GM12878 (cell line): ENCODE measurements at regions not wholly inside any gene's neighbourhood (a gene's known extent, or its start where the extent isn't known, plus 50 kb on each side); places are given as distances from the start of the nearest gene placed in this dataset.

Source experiments
- ATAC-seq: fragments of 200-7000 bp; cut with Tn5 transposase; 3 replicates; pipeline ENCODE4 v1.9.1; 2020; ENCODE audit warnings: mild to moderate bottlenecking, moderate library complexity
- BruUV-seq: library from RNA; stranded (reverse); fragments of 400-500 nt; replicated peaks from 2 replicates; lab custom pipeline; 2021; lab: Mats Ljungman, UMichigan
- CTCF ChIA-PET: fragments of 300-600 bp; sonication (Branson Sonifier 250); formaldehyde crosslinking; extraction: SDS; loops from one replicate; lab custom pipeline; 2021; ENCODE audit warnings: inconsistent platforms; lab: Yijun Ruan, JAX
- POLR2A ChIA-PET: fragments of 350-600 bp; formaldehyde crosslinking; extraction: SDS; loops from one replicate; lab custom pipeline; 2021; ENCODE audit warnings: inconsistent platforms; lab: Charles Lee
- RAD21 ChIA-PET: fragments of 300-600 bp; sonication (Branson Sonifier 250); formaldehyde crosslinking; loops from one replicate; lab custom pipeline; 2023; ENCODE audit warnings: antibody characterized with exemption; ENCODE audit not compliant: unreplicated experiment; lab: Charles Lee
- SMC1A ChIA-PET: fragments of 300-600 bp; sonication (Branson Sonifier 250); formaldehyde crosslinking; loops from one replicate; lab custom pipeline; 2023; ENCODE audit not compliant: unreplicated experiment, uncharacterized antibody; lab: Charles Lee
- DNase-seq: peaks from one replicate; pipeline ENCODE4 v3.0.0-alpha.2; 2011; ENCODE audit warnings: low read depth, low spot score
- FAIRE-seq: peaks from 3 replicates; lab custom pipeline; 2011; peaks lifted over from hg19 to GRCh38; lab: Jason Lieb, UNC
- H2AFZ ChIP-seq: 2 replicates; pipeline ENCODE4 v1.6.0; 2011; ENCODE audit warnings: low read depth, low read length, control low read depth; ENCODE audit not compliant: control insufficient read depth
- H3K27ac ChIP-seq: 2 replicates; pipeline ENCODE4 v1.5.1; 2011; ENCODE audit warnings: control low read depth; ENCODE audit not compliant: control insufficient read depth, insufficient read depth
- H3K27me3 ChIP-seq, 2 experiments: replicated peaks in 1 of 2; 2 replicates each; pipeline versions ENCODE4 v1.6.0 to v1.6.1; 2011; ENCODE audit warnings: low read length in 1 of 2; ENCODE audit not compliant: control insufficient read depth in 2 of 2, insufficient read depth in 2 of 2
- H3K36me3 ChIP-seq, 2 experiments: 2 replicates each; pipeline ENCODE4 v1.5.1; 2011; ENCODE audit warnings: low read length in 1 of 2; ENCODE audit not compliant: control insufficient read depth in 2 of 2, insufficient read depth in 2 of 2
- H3K4me1 ChIP-seq: 2 replicates; pipeline ENCODE4 v1.6.1; 2011; ENCODE audit warnings: mild to moderate bottlenecking, low read length, moderate library complexity, mixed read lengths; ENCODE audit not compliant: control insufficient read depth, insufficient read depth
- H3K4me2 ChIP-seq: 2 replicates; pipeline ENCODE4 v1.6.0; 2011; ENCODE audit warnings: control low read depth; ENCODE audit not compliant: control insufficient read depth, insufficient read depth
- H3K4me3 ChIP-seq: fragments of 200-600 bp; sonication (generic); 2 replicates; pipeline ENCODE4 v1.5.1; 2016
- H3K79me2 ChIP-seq: 2 replicates; pipeline ENCODE4 v1.6.0; 2011; ENCODE audit warnings: low read length; ENCODE audit not compliant: control insufficient read depth, insufficient read depth
- H3K9ac ChIP-seq: 2 replicates; pipeline ENCODE4 v1.8.0; 2011; ENCODE audit warnings: low read length, control low read depth, mixed read lengths; ENCODE audit not compliant: control insufficient read depth, insufficient read depth
- H3K9me3 ChIP-seq: replicated peaks from 3 replicates; pipeline ENCODE4 v1.5.1; 2011; ENCODE audit warnings: mild to moderate bottlenecking, low read length; ENCODE audit not compliant: control insufficient read depth, insufficient read depth
- H4K20me1 ChIP-seq: 2 replicates; pipeline ENCODE4 v1.6.0; 2011; ENCODE audit not compliant: control insufficient read depth, insufficient read depth
- HDAC2 ChIP-seq: fragments of 200-600 bp; sonication (generic); IDR thresholded peaks from 2 replicates; pipeline ENCODE4 v1.6.1; 2017
- HDGF ChIP-seq: fragments of 450-650 bp; IDR thresholded peaks from 2 replicates; pipeline ENCODE4 v1.6.1; 2016; ENCODE audit warnings: antibody characterized with exemption
- IKZF1 ChIP-seq: fragments of 450-650 bp; conservative IDR thresholded peaks from 2 replicates; pipeline ENCODE4 v1.6.1; 2017; ENCODE audit warnings: antibody characterized with exemption, mild to moderate bottlenecking
- JUND ChIP-seq: IDR thresholded peaks from 2 replicates; pipeline ENCODE4 v1.6.1; 2012; ENCODE audit warnings: low read depth, mild to moderate bottlenecking, low read length, improper control_type of control experiment, moderate library complexity
- MYC ChIP-seq: IDR thresholded peaks from 2 replicates; pipeline ENCODE4 v1.6.1; 2011; ENCODE audit warnings: mild to moderate bottlenecking, low read length, moderate library complexity, inconsistent platforms; ENCODE audit not compliant: insufficient read depth, insufficient replicate concordance, insufficient read length, severe bottlenecking
- POLR2AphosphoS2 ChIP-seq: IDR thresholded peaks from 2 replicates; pipeline ENCODE4 v1.6.1; 2011; ENCODE audit warnings: low read depth, mild to moderate bottlenecking, low read length, improper control_type of control experiment, moderate library complexity
- RB1 ChIP-seq: fragments of 450-650 bp; formaldehyde crosslinking; IDR thresholded peaks from 2 replicates; pipeline ENCODE4 v1.6.1; 2017; ENCODE audit warnings: mild to moderate bottlenecking, borderline replicate concordance
- SIX5 ChIP-seq: IDR thresholded peaks from 2 replicates; pipeline ENCODE4 v1.6.1; 2011; ENCODE audit warnings: mild to moderate bottlenecking, low read depth, low read length, moderate library complexity; ENCODE audit not compliant: severe bottlenecking
- SUPT20H ChIP-seq: IDR thresholded peaks from 2 replicates; pipeline ENCODE4 v1.6.1; 2011; ENCODE audit warnings: low read depth, mild to moderate bottlenecking, low read length, moderate library complexity, borderline replicate concordance; ENCODE audit not compliant: control insufficient read depth
- TCF7 ChIP-seq: IDR thresholded peaks from 2 replicates; pipeline ENCODE4 v1.6.1; 2014; ENCODE audit warnings: antibody characterized with exemption, borderline replicate concordance
- USF1 ChIP-seq: IDR thresholded peaks from 2 replicates; pipeline ENCODE4 v1.6.1; 2011; ENCODE audit warnings: borderline replicate concordance, low read depth, mild to moderate bottlenecking, moderate library complexity, mixed read lengths, low read length; ENCODE audit not compliant: insufficient read depth; ENCODE audit errors: extremely low read length
- WRNIP1 ChIP-seq: IDR thresholded peaks from 2 replicates; pipeline ENCODE4 v1.6.1; 2011; ENCODE audit warnings: low read depth, low read length, improper control_type of control experiment, borderline replicate concordance
- ZNF687 ChIP-seq: fragments of 450-650 bp; IDR thresholded peaks from 2 replicates; pipeline ENCODE4 v1.6.1; 2017; ENCODE audit warnings: mild to moderate bottlenecking, moderate library complexity
- WGBS: methylation state at CpG from one replicate; pipeline ENCODE4 v1.1.6; 2016; ENCODE audit warnings: low lambda C conversion rate; ENCODE audit not compliant: insufficient replicate concordance, insufficient coverage; ENCODE audit errors: missing lambda C conversion rate; 5-methylcytosine and 5-hydroxymethylcytosine counted together
- in situ Hi-C: fragments of 300-500 bp; cut with MboI; formaldehyde crosslinking; loops from 9 replicates; pipeline ENCODE4 v1.14.3; 2018; ENCODE audit warnings: mixed read lengths
- intact Hi-C: fragments of 100-400 bp; cut with micrococcal nuclease; formaldehyde crosslinking; loops from one replicate; pipeline ENCODE4 v1.14.2; 2022; ENCODE audit not compliant: unreplicated experiment
- TF ChIP-seq, protein P1 (sequence below): IDR thresholded peaks from 2 replicates; pipeline ENCODE4 v1.6.1; 2012; ENCODE audit warnings: mild to moderate bottlenecking, low read depth, low read length

- ChIA-PET RAD21 (interaction anchor here (1.0 kb wide), 1 partner anchor 9 kb away, joined by 3 read pairs; no protein-coding TSS in a partner anchor), POLR2A (no interaction called here), SMC1A (interaction anchor here (0.7 to 1.7 kb wide), 2 partner anchors 18 to 19 kb away, joined by 4 to 5 read pairs; no protein-coding TSS in a partner anchor), CTCF (interaction anchor here (1.0 kb wide), 2 partner anchors 9 to 26 kb away, joined by 3 read pairs; no protein-coding TSS in a partner anchor)
- no peak for DNase-seq
- no peaks in the 10 kb centered on the region for H4K20me1 ChIP-seq
- no peak overlapping the region for H3K4me3 ChIP-seq
- H3K27me3 ChIP-seq, result no peaks in the 10 kb centered on the region
- H3K9me3 ChIP-seq, result no peaks in the 10 kb centered on the region; the same call in 2 of the 3 replicates
- ATAC-seq, result no peak
- no peaks in the 10 kb centered on the region for H3K4me1 ChIP-seq
- no peak overlapping the region for H3K27ac ChIP-seq
- no peak overlapping the region for H3K9ac ChIP-seq
- no peaks in the 10 kb centered on the region for H3K36me3 ChIP-seq
- H3K4me2 ChIP-seq, result no peak overlapping the region
- no peak for FAIRE-seq
- WGBS, result 52% methylated on average over 23 of the region's 23 CpGs
- H2AFZ ChIP-seq, result no peak overlapping the region
- in situ Hi-C loops, result no loop called here
- intact Hi-C loops, result no loop called here
- BruUV-seq, result no TSS peak
- H3K79me2 ChIP-seq, result no peaks in the 10 kb centered on the region
- TF ChIP-seq WRNIP1 (no peak), POLR2AphosphoS2 (no peak), RB1 (no peak), JUND (no peak), SUPT20H (no peak), HDGF (no peak), MYC (no peak), SIX5 (no peak), TCF7 (no peak), HDAC2 (no peak), ZNF687 (no peak), IKZF1 (no peak), USF1 (no peak)
- TF ChIP-seq, protein P1, sequence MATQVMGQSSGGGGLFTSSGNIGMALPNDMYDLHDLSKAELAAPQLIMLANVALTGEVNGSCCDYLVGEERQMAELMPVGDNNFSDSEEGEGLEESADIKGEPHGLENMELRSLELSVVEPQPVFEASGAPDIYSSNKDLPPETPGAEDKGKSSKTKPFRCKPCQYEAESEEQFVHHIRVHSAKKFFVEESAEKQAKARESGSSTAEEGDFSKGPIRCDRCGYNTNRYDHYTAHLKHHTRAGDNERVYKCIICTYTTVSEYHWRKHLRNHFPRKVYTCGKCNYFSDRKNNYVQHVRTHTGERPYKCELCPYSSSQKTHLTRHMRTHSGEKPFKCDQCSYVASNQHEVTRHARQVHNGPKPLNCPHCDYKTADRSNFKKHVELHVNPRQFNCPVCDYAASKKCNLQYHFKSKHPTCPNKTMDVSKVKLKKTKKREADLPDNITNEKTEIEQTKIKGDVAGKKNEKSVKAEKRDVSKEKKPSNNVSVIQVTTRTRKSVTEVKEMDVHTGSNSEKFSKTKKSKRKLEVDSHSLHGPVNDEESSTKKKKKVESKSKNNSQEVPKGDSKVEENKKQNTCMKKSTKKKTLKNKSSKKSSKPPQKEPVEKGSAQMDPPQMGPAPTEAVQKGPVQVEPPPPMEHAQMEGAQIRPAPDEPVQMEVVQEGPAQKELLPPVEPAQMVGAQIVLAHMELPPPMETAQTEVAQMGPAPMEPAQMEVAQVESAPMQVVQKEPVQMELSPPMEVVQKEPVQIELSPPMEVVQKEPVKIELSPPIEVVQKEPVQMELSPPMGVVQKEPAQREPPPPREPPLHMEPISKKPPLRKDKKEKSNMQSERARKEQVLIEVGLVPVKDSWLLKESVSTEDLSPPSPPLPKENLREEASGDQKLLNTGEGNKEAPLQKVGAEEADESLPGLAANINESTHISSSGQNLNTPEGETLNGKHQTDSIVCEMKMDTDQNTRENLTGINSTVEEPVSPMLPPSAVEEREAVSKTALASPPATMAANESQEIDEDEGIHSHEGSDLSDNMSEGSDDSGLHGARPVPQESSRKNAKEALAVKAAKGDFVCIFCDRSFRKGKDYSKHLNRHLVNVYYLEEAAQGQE, result no peak
These were observed 149.8 kb downstream of the MED10 start for GRCh38 chr5:6228257-6229250.
